ENCODE measurements at regions not wholly inside any gene's neighbourhood (a gene's known extent, or its start where the extent isn't known, plus 50 kb on each side); places are given as distances from the start of the nearest gene placed in this dataset.

DNA sequence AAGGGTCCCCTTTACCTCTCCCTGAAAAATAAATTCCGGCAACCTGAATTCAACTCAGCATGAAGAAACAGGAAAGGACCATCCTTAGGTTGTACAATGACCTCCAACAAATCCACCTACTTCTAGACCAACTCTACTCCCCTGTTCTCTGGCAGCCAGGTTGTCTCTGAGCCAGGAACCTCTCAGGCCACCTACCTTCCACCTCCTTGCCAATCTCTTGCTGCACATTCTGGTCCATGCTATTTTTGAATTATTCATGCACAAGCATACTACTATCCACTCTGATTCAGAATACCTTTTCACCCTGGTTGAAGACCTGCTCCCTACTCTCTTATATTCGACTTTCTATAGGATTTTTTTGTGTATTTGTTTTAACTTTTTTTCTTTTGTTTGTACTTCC lies 415.0 kb upstream of the ZNF507 start:
- TF ChIP-seq TEAD4 (IDR thresholded peaks at IDR 0.05) (no peak), RAD21 (IDR thresholded peaks at IDR 0.05; ENCODE audit: low read depth) (no peak), EP300 (IDR thresholded peaks at IDR 0.05; ENCODE audit: borderline replicate concordance) (no peak), YY1 (IDR thresholded peaks at IDR 0.05; ENCODE audit: low read depth) (no peak), CREB1 (IDR thresholded peaks at IDR 0.05; ENCODE audit: low read depth) (no peak), CEBPB (IDR thresholded peaks at IDR 0.05) (no peak), ZBTB7A (IDR thresholded peaks at IDR 0.05; ENCODE audit: low read depth) (no peak)
- TF ChIP-seq, protein P1, sequence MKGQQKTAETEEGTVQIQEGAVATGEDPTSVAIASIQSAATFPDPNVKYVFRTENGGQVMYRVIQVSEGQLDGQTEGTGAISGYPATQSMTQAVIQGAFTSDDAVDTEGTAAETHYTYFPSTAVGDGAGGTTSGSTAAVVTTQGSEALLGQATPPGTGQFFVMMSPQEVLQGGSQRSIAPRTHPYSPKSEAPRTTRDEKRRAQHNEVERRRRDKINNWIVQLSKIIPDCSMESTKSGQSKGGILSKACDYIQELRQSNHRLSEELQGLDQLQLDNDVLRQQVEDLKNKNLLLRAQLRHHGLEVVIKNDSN (IDR thresholded peaks at IDR 0.05), result no peak
- TF ChIP-seq, protein P2, sequence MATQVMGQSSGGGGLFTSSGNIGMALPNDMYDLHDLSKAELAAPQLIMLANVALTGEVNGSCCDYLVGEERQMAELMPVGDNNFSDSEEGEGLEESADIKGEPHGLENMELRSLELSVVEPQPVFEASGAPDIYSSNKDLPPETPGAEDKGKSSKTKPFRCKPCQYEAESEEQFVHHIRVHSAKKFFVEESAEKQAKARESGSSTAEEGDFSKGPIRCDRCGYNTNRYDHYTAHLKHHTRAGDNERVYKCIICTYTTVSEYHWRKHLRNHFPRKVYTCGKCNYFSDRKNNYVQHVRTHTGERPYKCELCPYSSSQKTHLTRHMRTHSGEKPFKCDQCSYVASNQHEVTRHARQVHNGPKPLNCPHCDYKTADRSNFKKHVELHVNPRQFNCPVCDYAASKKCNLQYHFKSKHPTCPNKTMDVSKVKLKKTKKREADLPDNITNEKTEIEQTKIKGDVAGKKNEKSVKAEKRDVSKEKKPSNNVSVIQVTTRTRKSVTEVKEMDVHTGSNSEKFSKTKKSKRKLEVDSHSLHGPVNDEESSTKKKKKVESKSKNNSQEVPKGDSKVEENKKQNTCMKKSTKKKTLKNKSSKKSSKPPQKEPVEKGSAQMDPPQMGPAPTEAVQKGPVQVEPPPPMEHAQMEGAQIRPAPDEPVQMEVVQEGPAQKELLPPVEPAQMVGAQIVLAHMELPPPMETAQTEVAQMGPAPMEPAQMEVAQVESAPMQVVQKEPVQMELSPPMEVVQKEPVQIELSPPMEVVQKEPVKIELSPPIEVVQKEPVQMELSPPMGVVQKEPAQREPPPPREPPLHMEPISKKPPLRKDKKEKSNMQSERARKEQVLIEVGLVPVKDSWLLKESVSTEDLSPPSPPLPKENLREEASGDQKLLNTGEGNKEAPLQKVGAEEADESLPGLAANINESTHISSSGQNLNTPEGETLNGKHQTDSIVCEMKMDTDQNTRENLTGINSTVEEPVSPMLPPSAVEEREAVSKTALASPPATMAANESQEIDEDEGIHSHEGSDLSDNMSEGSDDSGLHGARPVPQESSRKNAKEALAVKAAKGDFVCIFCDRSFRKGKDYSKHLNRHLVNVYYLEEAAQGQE (IDR thresholded peaks at IDR 0.05; ENCODE audit: low read depth), result no peak
- TF ChIP-seq, protein P3, sequence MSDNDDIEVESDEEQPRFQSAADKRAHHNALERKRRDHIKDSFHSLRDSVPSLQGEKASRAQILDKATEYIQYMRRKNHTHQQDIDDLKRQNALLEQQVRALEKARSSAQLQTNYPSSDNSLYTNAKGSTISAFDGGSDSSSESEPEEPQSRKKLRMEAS (IDR thresholded peaks at IDR 0.05), result no peak

Data from Ishikawa (cell line).